ENCODE measurements at regions not wholly inside any gene's neighbourhood (a gene's known extent, or its start where the extent isn't known, plus 50 kb on each side); places are given as distances from the start of the nearest gene placed in this dataset.
"Not testable (repeated sequence)": the region's sequence is repeated elsewhere in the genome, so short reads cannot be mapped to it uniquely, and the experiment has no call there.

- no peak for DNase-seq (ENCODE audit: low read depth)
Observed at GRCh38 chr1:30090162-30090820, 633.1 kb downstream of the MATN1 start.

- DNase-seq (ENCODE audit: low read depth) = no peak
Observed at GRCh38 chr1:30089024-30089430, 634.4 kb downstream of the MATN1 start.

GRCh38 chr1:30088594-30088993, 634.8 kb downstream of the MATN1 start:
- DNase-seq (ENCODE audit: low read depth) = no peak

- no peak for DNase-seq (ENCODE audit: low read depth)
Observed at GRCh38 chr1:30087465-30087864, 635.9 kb downstream of the MATN1 start.

- peak; percentile 50 for DNase-seq (ENCODE audit: low read depth)
Observed at GRCh38 chr1:30085811-30086770, 637.3 kb downstream of the MATN1 start.

- DNase-seq (ENCODE audit: low read depth) = no peak
Observed at GRCh38 chr1:30084909-30085571, 638.3 kb downstream of the MATN1 start.

GRCh38 chr1:30083800-30084464, 639.5 kb downstream of the MATN1 start:
- DNase-seq (ENCODE audit: low read depth) = peak; percentile 33

- DNase-seq (ENCODE audit: low read depth) = no peak
Observed at GRCh38 chr1:30081379-30082102, 641.8 kb downstream of the MATN1 start.

GRCh38 chr1:30075916-30076315, 647.5 kb downstream of the MATN1 start:
- not testable (repeated sequence) for DNase-seq (ENCODE audit: low read depth)

- no peak for DNase-seq (ENCODE audit: low read depth)
Observed at GRCh38 chr1:30068787-30069472, 654.5 kb downstream of the MATN1 start.

- no peak for DNase-seq (ENCODE audit: low read depth)
Observed at GRCh38 chr1:30064547-30064946, 658.8 kb downstream of the MATN1 start.

GRCh38 chr1:30063621-30064280, 659.6 kb downstream of the MATN1 start:
- DNase-seq (ENCODE audit: low read depth) = no peak

GRCh38 chr1:30061292-30062220, 661.8 kb downstream of the MATN1 start:
- DNase-seq (ENCODE audit: low read depth) = no peak

- no peak for DNase-seq (ENCODE audit: low read depth)
Observed at GRCh38 chr1:30060738-30061137, 662.6 kb downstream of the MATN1 start.

- DNase-seq (ENCODE audit: low read depth) = peak; percentile 76
Observed at GRCh38 chr1:30058970-30059369, 664.4 kb downstream of the MATN1 start.

- no peak for DNase-seq (ENCODE audit: low read depth)
Observed at GRCh38 chr1:30054126-30054525, 669.3 kb downstream of the MATN1 start.

GRCh38 chr1:30052178-30052577, 671.2 kb downstream of the MATN1 start:
- DNase-seq (ENCODE audit: low read depth) = no peak

- DNase-seq (ENCODE audit: low read depth) = no peak
Observed at GRCh38 chr1:30051777-30052176, 671.6 kb downstream of the MATN1 start.

- no peak for DNase-seq (ENCODE audit: low read depth)
Observed at GRCh38 chr1:30049748-30050296, 673.6 kb downstream of the MATN1 start.

Data from fibroblast of gingiva (primary cell).